Epithelial cell of esophagus (primary cell): ENCODE measurements at regions not wholly inside any gene's neighbourhood (a gene's known extent, or its start where the extent isn't known, plus 50 kb on each side); places are given as distances from the start of the nearest gene placed in this dataset.

Experiments used
- DNase-seq: peaks from one replicate; pipeline ENCODE4 v3.0.0; 2010; ENCODE audit warnings: low read depth
- H3K4me3 ChIP-seq: 2 replicates; pipeline ENCODE4 v1.5.1; 2011; ENCODE audit warnings: mild to moderate bottlenecking, low read length, control low read depth
- CTCF ChIP-seq: IDR thresholded peaks from 2 replicates; pipeline ENCODE4 v1.5.1; 2011; ENCODE audit warnings: low read depth, mild to moderate bottlenecking, low read length, control low read depth, inconsistent platforms; ENCODE audit not compliant: insufficient read depth; ENCODE audit errors: missing control alignments

DNA sequence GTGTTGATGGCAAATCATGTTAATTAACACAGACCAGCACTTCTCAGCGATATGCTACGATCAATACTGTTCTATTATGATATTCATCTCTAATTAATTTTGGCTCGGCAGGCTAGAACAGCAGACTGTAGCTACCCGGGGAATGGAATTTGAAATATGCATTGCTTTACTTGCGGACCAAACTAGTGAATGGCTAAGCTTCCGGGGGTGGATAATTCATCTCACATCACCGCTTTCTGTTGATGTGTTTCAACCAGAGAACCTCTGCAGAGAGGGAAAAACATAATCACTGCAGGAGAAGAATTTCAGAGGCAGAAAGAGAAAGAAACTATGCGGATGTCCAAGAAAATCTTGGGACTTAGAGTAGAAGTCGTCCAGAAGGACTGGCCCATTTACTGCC lies 490.9 kb downstream of the STK39 start:
- no peak overlapping the region for H3K4me3 ChIP-seq
- no peak for TF ChIP-seq CTCF

DNA sequence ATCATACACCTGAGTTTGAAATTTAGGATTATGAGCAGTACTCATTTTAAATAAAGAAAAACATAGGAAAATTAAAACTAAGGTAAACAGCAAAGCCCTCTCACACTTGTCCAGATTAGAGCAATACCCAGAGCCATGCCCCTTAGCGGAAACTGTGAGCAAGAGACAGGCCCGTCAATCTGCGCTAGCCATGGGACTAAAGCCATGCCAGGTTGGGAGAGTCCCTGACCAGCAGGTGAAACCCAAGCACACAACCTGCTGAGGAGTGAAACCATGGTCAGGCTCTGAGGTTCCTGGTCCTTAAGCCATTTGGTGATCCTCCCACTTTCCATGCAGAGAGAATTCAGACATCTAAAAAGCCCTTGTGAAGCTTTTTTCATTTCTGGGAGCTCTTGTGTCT lies 494.3 kb downstream of the STK39 start:
- TF ChIP-seq CTCF: no peak
- no peak for DNase-seq
- H3K4me3 ChIP-seq: no peak overlapping the region

More for the DNA sequence above, 490.9 kb downstream of the STK39 start:
- DNase-seq: no peak

DNA sequence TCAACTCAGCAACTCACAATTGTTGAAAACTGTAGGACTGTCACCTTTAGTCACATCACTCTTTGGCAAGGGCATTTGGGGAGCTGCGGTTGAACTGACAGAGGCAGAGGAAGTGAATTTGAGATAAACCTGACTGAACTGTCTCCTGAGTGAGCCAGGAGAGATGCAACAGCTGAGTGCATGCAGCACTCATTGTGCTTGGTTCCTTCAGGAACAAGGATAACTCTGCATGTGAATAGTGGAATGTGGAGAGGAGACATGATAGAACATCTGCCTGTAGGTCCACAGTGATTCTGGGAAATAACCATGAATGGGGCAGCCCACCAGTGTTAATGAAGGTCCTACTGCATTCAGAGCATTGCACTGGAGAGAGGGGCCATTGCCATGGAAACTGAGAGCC lies 494.7 kb downstream of the STK39 start:
- DNase-seq: no peak
- no peak for TF ChIP-seq CTCF

GRCh38 chr2:167750675-167751074 lies 496.7 kb downstream of the STK39 start:
- H3K4me3 ChIP-seq: no peak overlapping the region
- no peak for DNase-seq
- TF ChIP-seq CTCF: no peak

More for the DNA sequence above, 494.7 kb downstream of the STK39 start:
- H3K4me3 ChIP-seq: no peak overlapping the region

DNA sequence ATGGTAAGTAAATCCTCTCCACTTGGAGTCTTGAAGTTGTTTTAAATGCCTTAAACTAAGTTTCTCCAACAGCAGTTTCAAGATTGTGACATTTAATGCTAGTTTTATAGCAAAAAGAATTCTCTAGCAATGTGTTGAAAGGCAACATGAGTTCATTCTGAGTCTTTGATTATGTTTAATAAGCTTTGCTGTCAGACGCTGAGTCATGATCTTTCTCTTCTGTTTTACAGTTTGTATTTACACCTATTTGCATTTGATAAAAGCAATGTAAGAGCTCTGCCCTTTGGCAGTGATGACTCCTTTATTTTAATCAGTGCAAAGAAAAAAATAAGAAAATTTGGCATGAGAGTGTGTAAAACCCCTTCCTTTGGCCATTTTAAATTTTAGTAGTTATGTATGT lies 497.7 kb downstream of the STK39 start:
- no peak overlapping the region for H3K4me3 ChIP-seq
- no peak for TF ChIP-seq CTCF
- peak; percentile 40 for DNase-seq

GRCh38 chr2:167749016-167749415 lies 498.4 kb downstream of the STK39 start:
- no peak for TF ChIP-seq CTCF
- peak; percentile 59 for DNase-seq

GRCh38 chr2:167748536-167748935 lies 498.9 kb downstream of the STK39 start:
- TF ChIP-seq CTCF: no peak
- no peak overlapping the region for H3K4me3 ChIP-seq
- no peak for DNase-seq

More at GRCh38 chr2:167749016-167749415, 498.4 kb downstream of the STK39 start:
- no peak overlapping the region for H3K4me3 ChIP-seq
